Esophagus squamous epithelium (tissue), 5 donors: ENCODE measurements at regions not wholly inside any gene's neighbourhood (a gene's known extent, or its start where the extent isn't known, plus 50 kb on each side); places are given as distances from the start of the nearest gene placed in this dataset.

Experiments used
- DNase-seq: peaks from one replicate; lab custom pipeline; 2025; lab: John Stamatoyannopoulos, UW
- H3K27ac ChIP-seq, 4 donors: fragments of 200-600 bp; sonication (generic); one replicate each; pipeline ENCODE4 v1.5.1; 2016 to 2019; ENCODE audit warnings: mild to moderate bottlenecking in 1 of 4
- H3K27me3 ChIP-seq, 4 donors: fragments of 200-600 bp; sonication (generic); 1 replicate in 3 of 4; 2 replicates in 1 of 4; pipeline versions ENCODE4 v1.5.1 to v1.6.0; 2017 to 2021; ENCODE audit warnings: antibody characterized with exemption in 1 of 4
- H3K36me3 ChIP-seq, 3 donors: fragments of 200-600 bp; sonication (generic); one replicate each; pipeline ENCODE4 v1.5.1; 2016 to 2019
- H3K4me1 ChIP-seq, 3 donors: fragments of 200-600 bp; sonication (generic); one replicate each; pipeline ENCODE4 v1.5.1; 2017 to 2019
- H3K4me3 ChIP-seq, 4 donors: fragments of 200-600 bp; sonication (generic); 1 replicate in 3 of 4; 2 replicates in 1 of 4; pipeline ENCODE4 v1.5.1; 2016 to 2019; ENCODE audit warnings: mild to moderate bottlenecking in 2 of 4, moderate library complexity in 1 of 4
- H3K9me3 ChIP-seq, 3 donors: fragments of 200-600 bp; sonication (generic); one replicate each; pipeline ENCODE4 v1.5.1; 2016 to 2019
- CTCF ChIP-seq, 6 experiments: fragments of 450-650 bp in 4 of 6; fragments of 200-600 bp in 2 of 6; sonication (generic) in 2 of 6; IDR thresholded peaks; one replicate each; pipeline ENCODE4 v1.5.1; 2016 to 2019; ENCODE audit warnings: antibody characterized with exemption in 6 of 6, mild to moderate bottlenecking in 4 of 6, moderate library complexity in 4 of 6
- POLR2A ChIP-seq, 4 donors: fragments of 450-650 bp; IDR thresholded peaks; one replicate each; pipeline ENCODE4 v1.6.1; 2017; ENCODE audit warnings: antibody characterized with exemption in 4 of 4, mild to moderate bottlenecking in 4 of 4, moderate library complexity in 3 of 4
- WGBS, 2 donors: methylation state at CpG; one replicate each; pipeline ENCODE4 v1.1.5; 2018; 5-methylcytosine and 5-hydroxymethylcytosine counted together
- intact Hi-C: fragments of 100-400 bp; cut with DNase I; formaldehyde crosslinking; loops from one replicate; pipeline ENCODE4 v1.15.0; 2022
- donor health status: DM: yes; HTN: yes; CAD: no.

GRCh38 chr2:403682-404081, 115.8 kb upstream of the ALKAL2 start:
- H3K4me1 ChIP-seq: no peaks in the 10 kb centered on the region
- intact Hi-C loops: no loop called here
- no peak for DNase-seq

GRCh38 chr2:402721-403120, 114.8 kb upstream of the ALKAL2 start:
- 75 to 77% methylated on average over 2 to 3 of the region's 3 CpGs for WGBS, 2 donors
- TF ChIP-seq POLR2A (IDR thresholded peaks at IDR 0.05) (no peak), CTCF (IDR thresholded peaks at IDR 0.05) (no peak)

More at GRCh38 chr2:403682-404081, 115.8 kb upstream of the ALKAL2 start:
- no peak overlapping the region for H3K4me3 ChIP-seq
- H3K27ac ChIP-seq: no peak overlapping the region
- H3K27me3 ChIP-seq: peaks cover 0 to 4% (median 0%) of the 10 kb centered on the region in 4 donors
- H3K9me3 ChIP-seq: peaks cover 0 to 4% (median 0%) of the 10 kb centered on the region in 3 donors
- no peak for TF ChIP-seq CTCF (IDR thresholded peaks at IDR 0.05)
- no peak for TF ChIP-seq POLR2A (IDR thresholded peaks at IDR 0.05)
- no peaks in the 10 kb centered on the region for H3K36me3 ChIP-seq

GRCh38 chr2:402206-402605, 114.3 kb upstream of the ALKAL2 start:
- WGBS, 2 donors: 88 to 90% methylated on average over 1 to 3 of the region's 3 CpGs
- no peaks in the 10 kb centered on the region for H3K27me3 ChIP-seq
- H3K4me3 ChIP-seq: no peak overlapping the region
- no peak overlapping the region for H3K27ac ChIP-seq
- peaks cover 0 to 4% (median 0%) of the 10 kb centered on the region in 3 donors for H3K9me3 ChIP-seq
- no peak for TF ChIP-seq POLR2A (IDR thresholded peaks at IDR 0.05)
- no peak for TF ChIP-seq CTCF (IDR thresholded peaks at IDR 0.05)
- H3K36me3 ChIP-seq: no peaks in the 10 kb centered on the region
- intact Hi-C loops: no loop called here
- DNase-seq: no peak
- H3K4me1 ChIP-seq: no peaks in the 10 kb centered on the region

More at GRCh38 chr2:402721-403120, 114.8 kb upstream of the ALKAL2 start:
- no peaks in the 10 kb centered on the region for H3K36me3 ChIP-seq
- H3K9me3 ChIP-seq: peaks cover 0 to 4% (median 0%) of the 10 kb centered on the region in 3 donors
- no peak overlapping the region for H3K4me3 ChIP-seq
- no peak for DNase-seq
- H3K27ac ChIP-seq: no peak overlapping the region
- intact Hi-C loops: no loop called here
- no peaks in the 10 kb centered on the region for H3K4me1 ChIP-seq
- peaks cover 0 to 4% (median 0%) of the 10 kb centered on the region in 4 donors for H3K27me3 ChIP-seq

GRCh38 chr2:401019-401679, 113.3 kb upstream of the ALKAL2 start:
- DNase-seq: no peak
- WGBS, 2 donors: 75 to 87% methylated on average over 11 of the region's 14 CpGs
- Histone ChIP-seq H3K27ac (no peak overlapping the region), H3K4me3 (no peak overlapping the region), H3K27me3 (no peaks in the 10 kb centered on the region), H3K4me1 (no peaks in the 10 kb centered on the region), H3K36me3 (no peaks in the 10 kb centered on the region), H3K9me3 (peaks cover 0 to 4% (median 0%) of the 10 kb centered on the region in 3 donors)
- intact Hi-C loops: no loop called here
- no peak for TF ChIP-seq POLR2A (IDR thresholded peaks at IDR 0.05)
- no peak for TF ChIP-seq CTCF (IDR thresholded peaks at IDR 0.05)

GRCh38 chr2:397926-398325, 110.0 kb upstream of the ALKAL2 start:
- Histone ChIP-seq H3K36me3 (no peaks in the 10 kb centered on the region), H3K9me3 (no peaks in the 10 kb centered on the region), H3K27me3 (peaks cover 0 to 5% (median 0%) of the 10 kb centered on the region in 4 donors), H3K4me3 (no peak overlapping the region), H3K4me1 (peaks cover 0 to 13% (median 0%) of the 10 kb centered on the region in 3 donors), H3K27ac (no peak overlapping the region)
- TF ChIP-seq CTCF (IDR thresholded peaks at IDR 0.05) (no peak), POLR2A (IDR thresholded peaks at IDR 0.05) (no peak)
- DNase-seq: no peak
- intact Hi-C loops: no loop called here
- 88 to 92% methylated on average over 9 of the region's 9 CpGs for WGBS, 2 donors
